COR-L47 (cell line): ENCODE measurements at regions not wholly inside any gene's neighbourhood (a gene's known extent, or its start where the extent isn't known, plus 50 kb on each side); places are given as distances from the start of the nearest gene placed in this dataset.
"Not testable (repeated sequence)": the region's sequence is repeated elsewhere in the genome, so short reads cannot be mapped to it uniquely, and the experiment has no call there.

Source experiments
- DNase-seq: peaks from one replicate; lab custom pipeline; 2025; lab: John Stamatoyannopoulos, UW

- DNase-seq = no peak
These were observed 102.6 kb downstream of the CAAP1 start for GRCh38 chr9:26789959-26790358.

DNA sequence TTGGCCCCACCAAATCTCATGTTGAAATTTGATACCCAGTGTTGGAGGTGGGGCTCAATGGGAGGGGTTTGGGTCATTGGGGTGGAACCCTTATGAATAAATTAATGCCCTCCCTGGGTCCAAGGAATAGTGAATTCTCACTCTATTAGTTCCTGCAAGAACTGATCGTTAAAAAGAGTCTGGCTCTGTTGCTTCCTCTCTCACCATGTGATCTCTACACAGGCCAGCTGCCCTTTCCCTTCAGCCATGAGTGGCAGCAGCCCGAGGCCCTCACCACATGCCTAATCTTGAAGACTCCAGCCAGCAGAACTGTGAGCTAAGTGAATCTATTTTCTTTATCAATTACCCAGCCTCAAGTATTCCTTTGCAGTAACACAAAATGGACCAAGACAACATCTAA is 106.0 kb downstream of the CAAP1 start:
- DNase-seq = no peak

DNA sequence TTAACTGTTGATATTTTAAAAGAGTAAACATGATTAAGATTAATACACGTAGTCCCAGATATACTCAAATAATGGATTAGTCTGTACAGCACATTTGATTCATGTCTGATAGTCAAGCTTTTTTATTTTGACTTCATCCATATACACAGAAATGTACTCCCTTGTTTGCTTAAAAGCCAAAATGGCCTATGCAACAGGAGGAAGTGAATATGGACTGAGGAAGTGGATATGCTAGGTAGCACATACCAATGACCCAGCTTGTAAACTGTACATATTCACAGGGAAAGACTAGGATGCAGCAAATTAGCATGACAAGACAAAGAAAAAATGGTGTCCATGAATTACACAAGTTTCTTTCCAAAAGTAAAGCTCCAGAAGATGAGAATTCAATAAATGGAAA is 109.7 kb downstream of the CAAP1 start:
- no peak for DNase-seq

- DNase-seq = no peak
These were observed 110.7 kb downstream of the CAAP1 start for GRCh38 chr9:26781906-26782305.

DNA sequence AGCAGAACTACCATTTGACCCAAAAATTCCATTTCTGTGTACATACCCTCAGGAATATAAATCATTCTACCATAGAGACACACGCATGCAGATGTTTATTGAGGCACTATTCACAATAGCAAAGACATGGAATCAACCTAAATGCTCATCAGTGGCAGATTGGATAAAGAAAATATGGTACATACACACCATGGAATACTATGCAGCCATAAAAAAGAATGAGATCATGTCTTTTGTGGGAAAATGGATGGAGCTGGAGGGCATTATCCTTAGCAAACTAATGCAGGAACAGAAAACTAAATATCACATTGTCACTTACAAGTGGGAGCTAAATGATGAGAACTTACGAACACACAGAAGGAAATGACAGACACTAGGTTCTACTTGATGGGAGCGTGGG is 112.3 kb downstream of the CAAP1 start:
- not testable (repeated sequence) for DNase-seq

DNA sequence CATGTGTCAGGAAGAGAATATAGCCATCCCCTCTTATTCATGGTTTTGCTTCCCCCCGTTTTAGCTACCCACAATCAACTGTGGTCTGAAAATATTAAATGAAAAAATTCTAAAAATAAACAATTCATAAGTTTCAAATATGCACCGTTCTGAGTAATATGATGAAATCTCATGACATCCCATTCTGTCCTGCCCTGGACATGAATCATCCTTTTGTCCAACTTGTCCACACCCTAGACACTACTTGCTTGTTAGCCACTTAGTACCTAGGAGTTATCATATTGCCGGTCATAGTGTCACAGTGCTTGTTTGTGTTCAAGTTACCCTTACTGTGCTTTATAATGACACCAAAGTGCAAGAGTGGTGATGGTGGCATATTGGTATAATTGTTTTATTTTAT is 113.5 kb downstream of the CAAP1 start:
- no peak for DNase-seq

DNA sequence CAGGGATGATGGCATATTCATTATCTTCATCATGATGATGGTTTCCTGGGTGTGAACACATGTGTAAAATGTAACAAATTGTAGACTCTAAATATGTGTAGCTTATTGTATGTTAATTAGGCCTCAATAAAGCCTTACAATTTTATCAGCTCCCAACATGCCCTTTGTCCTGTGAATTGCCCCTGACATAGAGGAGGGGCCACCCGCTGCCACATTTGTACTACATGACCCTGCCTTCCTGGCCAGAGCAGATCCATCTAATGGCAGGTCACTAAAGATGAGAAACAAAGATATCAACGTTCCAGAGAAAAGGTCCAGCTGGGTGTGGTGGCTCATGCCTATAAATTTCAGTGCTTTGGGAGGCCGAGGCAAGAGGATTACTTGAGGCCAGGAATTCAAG is 117.2 kb downstream of the CAAP1 start:
- DNase-seq = no peak

DNA sequence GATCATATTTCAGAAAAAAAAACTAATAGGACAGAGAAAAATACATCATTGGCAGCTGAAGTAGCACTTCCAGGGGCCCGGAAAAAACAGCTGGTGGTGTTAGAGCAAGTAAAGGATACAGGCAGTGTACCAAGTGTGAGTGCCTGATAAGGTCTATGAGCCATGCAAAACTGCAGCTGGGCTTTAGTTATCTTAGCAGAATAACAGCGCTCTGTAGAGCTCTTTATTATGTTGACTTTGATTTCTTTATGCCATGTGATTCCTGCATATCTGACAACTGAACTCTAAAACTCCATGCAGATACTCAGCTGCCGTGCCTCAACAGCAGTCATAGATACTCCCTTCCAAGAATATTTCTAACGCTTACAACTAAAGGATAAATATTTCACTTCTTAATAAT is 119.5 kb downstream of the CAAP1 start:
- DNase-seq = no peak

DNA sequence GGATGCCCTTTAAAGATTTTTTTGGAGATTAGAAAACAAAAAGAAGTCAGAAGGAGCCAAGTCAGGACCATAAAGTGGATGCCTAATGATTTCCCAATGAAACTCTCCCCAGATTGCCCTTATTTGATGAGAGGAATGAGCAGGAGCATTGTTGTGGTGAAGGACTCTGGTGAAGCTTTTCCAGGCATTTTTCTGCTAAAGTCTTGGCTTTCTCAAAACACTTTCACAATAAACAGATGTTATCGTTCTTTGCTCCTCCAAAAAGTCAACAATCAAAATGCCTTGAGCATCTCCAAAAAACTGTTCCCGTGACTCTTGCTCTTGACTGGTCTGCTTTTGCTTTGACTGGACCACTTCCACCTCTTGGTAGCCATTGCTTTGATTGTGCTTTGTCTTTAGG is 121.8 kb downstream of the CAAP1 start:
- no peak for DNase-seq

- DNase-seq = no peak
These were observed 124.5 kb downstream of the CAAP1 start for GRCh38 chr9:26768145-26768544.

- no peak for DNase-seq
These were observed 131.9 kb downstream of the CAAP1 start for GRCh38 chr9:26760675-26761074.

- DNase-seq = no peak
These were observed 133.9 kb downstream of the CAAP1 start for GRCh38 chr9:26758655-26759054.

DNA sequence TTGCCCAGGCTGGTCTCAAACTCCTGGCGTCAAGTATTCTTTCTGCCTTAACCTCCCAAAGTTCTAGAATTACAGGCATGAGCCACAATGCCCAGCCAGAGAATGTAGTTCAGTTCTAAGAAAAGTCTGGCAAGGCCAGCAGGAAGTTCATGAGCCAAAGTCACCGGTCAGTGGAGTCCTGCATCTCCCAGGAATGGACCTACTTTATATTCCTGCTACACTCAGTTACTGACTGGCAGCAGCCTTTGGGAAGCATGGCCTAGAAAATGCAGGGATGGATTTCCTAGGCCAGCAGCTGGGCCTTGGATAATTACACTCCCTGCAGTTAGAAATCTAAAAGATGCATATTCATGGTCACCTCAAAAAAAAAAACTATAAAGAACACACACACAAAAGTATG is 135.7 kb downstream of the CAAP1 start:
- DNase-seq = no peak

DNA sequence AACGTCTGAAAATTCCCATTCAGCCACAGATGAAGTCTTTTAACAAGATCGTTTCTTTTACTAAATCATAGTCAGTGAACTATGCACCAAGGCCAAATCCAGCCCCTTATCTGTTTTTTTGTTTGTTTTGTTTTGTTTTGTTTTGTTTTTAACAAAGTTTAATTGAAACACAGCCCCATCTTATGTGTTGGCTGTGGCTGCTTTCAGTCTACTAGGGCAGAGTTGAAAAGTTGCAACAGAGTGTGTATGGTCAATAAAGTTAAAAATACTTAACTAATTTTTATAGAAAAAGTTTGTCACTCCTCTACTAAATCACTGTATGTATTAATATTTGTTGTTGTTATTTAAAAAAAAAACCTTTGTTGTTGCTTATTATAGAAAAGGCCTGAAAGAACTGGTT is 137.1 kb downstream of the CAAP1 start:
- DNase-seq = no peak

GRCh38 chr9:26754509-26755164 is 138.0 kb downstream of the CAAP1 start:
- DNase-seq = no peak

DNA sequence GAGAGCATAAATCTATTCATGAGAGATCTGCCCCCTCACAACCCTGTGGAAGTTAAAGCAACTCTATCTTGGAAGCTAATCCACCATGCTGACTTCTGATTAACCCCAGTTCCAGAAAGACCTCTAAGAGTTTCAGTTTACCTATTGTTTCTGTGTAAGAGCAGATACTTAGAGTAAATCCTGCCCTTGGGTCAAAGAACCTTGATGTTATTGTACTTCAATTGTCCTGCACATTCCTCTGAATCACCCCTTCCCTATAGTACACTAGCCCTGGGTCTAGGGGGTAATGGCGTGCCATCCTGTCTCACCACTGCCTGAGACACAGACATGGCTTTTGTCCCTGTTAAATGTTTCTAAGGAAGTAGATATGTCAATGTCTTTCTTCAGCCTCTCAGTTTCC is 138.6 kb downstream of the CAAP1 start:
- no peak for DNase-seq

DNA sequence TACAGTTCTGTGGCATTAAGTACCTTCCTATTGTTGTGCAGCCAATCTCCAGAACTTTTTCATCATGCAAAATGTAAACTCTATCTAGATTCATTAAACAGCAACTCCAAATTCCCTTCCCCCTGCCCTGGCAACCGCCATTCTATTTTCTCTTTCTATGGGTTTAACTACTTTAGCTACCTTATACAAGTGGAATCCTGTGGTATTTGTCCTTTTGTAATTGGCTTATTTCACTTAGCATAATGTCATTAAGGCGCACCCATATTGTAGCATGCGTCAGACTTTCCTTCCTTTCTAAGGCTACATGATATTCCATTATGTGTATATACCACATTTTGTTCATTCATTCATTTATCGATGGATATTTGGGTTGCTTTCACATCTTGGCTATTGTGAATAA is 142.4 kb downstream of the CAAP1 start:
- DNase-seq = no peak

DNA sequence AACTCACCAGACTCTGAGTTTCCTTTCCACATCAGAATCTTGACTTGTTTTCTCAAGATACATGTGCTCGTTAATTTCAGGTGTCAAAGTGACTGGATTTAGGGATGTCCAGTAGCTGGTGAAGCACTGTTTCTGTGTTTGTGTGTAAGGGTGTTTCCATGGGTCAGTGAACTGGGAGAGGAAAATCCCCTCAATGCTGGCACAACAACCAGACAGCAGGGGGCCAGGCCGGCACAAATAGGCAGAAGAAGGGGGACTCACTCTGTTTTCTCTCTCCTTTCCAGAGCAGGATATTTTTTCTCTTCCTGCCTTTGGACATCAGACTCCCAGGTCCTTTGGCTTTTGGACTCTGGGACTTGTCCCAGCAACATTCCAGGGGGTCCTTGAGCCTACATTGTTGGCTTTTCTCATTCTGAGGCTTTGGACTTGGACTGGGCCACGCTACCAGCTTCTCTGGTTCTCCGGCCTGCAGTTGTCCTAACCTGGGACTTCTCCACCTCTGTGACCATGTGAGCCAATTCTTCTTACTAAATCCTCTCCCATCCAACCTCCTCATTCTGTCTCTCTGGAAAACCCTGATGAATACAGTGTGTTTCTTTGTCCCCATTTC is 144.0 kb downstream of the CAAP1 start:
- no peak for DNase-seq

DNA sequence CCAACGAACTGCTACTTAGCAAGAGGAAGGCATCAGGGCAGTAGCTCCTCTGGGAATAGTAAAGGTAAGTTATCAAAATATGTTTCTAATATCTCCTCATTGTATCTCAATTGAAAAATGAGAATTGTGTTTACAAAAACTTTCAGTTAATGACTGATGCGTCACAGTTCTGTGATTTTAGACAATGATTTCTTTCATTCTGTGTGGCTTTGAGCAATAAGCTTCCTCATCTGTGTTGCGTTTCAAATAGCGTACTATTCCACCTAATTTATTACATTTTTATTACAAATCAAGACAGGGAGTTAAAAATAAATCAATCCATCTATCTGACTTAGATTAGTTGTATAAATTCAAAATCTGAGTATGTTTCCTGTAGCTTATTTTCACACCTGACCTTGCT is 145.0 kb downstream of the CAAP1 start:
- no peak for DNase-seq

- DNase-seq = no peak
These were observed 146.1 kb downstream of the CAAP1 start for GRCh38 chr9:26746357-26747072.

- no peak for DNase-seq
These were observed 147.5 kb downstream of the CAAP1 start for GRCh38 chr9:26745111-26745510.

GRCh38 chr9:26744191-26744965 is 148.2 kb downstream of the CAAP1 start:
- DNase-seq = peak; percentile 33
